Pulmonary artery endothelial cell (primary cell): ENCODE measurements at regions not wholly inside any gene's neighbourhood (a gene's known extent, or its start where the extent isn't known, plus 50 kb on each side); places are given as distances from the start of the nearest gene placed in this dataset.

ENCODE experiments used
- DNase-seq: peaks from one replicate; pipeline ENCODE4 v3.0.0-alpha.2; 2011; ENCODE audit warnings: low read depth, low spot score

DNA sequence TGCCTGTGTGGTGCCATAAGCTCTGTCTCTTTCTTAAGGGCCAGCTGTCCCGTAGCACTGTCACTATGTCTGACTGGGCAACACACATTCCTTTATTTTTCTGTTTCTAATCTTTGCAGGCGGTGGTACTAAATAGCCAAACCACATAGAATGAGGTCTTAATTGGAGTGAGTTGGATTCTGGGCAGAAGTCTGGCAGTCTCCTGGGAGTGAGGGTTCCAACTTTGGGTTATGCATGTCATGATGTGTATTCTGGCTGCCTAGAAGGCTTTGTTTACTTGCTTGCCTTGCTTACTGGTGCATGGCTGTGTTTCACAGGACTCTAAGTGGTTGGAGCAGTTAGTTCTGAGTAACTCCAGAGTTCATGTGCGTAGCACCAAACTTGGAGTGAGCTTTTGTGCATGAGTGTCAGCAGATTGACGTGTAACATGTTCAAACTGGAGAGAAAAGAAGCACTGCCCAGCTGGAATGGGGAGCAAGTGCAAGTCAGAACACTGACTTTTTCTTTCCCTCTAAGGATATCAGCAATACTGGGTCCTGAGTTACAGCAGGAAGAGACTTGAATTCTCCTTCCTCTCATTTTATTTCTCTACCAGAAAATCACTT lies 185.8 kb downstream of the PCSK1 start:
- DNase-seq, result no peak

DNA sequence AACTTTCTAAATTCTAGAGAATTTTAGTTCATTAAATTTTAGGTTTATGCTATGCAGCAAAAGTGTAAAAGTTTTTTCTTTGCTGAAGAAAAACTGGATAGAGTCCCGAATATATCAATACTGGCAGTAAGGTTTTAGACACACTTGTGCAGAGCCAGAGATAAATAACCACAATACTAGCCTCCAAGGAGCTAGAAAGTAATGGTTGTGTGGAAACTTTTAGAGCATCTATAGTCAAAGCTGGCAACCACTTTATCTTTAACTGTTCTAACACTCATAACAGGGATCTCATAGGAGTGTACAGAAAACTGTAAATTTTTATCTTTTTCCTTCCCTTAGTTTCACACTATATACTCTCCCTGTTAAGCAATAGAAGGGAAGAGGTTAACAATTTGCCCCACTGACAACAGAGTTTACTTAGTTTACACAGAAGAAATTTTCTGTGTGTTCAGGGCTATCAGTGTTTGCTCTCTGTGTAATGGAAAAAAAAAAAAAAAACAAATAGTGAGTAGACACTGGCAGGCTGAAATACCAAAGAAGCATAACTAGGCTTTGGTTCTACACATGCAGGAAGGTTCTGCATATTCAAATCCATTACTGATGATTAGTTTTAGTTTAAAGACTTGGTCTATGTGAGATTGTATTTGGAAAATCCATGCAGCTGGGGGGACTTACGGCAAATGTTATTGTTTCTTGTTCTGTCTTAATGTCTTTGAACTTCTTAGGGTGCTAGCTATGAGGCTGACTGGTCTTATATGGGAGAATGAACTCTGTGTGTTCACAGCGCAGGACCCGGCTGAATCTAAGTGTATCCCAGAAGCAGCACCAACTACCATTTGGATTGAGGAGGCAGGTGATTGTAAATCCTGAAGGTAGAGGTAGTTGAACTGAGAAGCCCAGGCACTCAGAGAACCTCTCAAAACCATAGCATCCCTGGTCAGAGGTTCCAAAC lies 187.6 kb downstream of the PCSK1 start:
- no peak for DNase-seq

DNA sequence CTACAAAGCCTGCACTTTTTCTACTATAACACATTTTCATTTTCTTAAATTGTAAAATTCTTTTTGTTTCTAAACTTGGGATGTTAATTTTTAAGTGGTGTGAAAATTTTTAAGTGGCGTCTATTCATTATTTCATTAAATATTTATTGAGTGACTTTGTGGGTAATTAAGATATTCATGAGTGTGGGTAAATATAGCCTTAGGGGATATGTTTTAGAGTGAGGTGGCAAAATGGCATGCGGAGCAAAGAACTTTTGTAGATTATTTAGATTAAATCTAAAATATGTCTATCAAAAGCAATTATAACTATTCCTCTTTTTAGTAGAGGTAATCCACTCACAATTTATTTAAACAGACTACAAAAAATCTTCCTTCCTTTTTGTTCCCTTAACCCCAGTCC lies 188.4 kb downstream of the PCSK1 start:
- no peak for DNase-seq

DNA sequence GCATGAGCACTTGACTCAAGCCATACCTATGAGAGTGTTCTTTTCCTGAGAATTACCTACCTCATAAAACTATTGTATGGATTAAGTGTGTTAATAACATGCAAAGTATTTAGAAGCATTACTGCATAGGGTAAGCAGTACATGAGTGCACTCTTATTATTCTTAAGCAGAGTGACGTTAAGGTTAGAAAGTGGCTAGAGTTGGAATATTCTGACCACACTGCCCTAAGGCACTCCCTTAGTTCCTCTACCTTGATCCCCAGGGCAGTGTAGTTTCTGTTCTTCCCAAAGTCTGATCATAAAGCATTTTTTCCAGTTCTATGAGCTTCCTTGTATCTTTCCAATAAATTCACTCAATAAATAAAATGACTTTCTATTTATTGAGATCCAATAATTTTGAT lies 189.2 kb downstream of the PCSK1 start:
- DNase-seq, result no peak

DNA sequence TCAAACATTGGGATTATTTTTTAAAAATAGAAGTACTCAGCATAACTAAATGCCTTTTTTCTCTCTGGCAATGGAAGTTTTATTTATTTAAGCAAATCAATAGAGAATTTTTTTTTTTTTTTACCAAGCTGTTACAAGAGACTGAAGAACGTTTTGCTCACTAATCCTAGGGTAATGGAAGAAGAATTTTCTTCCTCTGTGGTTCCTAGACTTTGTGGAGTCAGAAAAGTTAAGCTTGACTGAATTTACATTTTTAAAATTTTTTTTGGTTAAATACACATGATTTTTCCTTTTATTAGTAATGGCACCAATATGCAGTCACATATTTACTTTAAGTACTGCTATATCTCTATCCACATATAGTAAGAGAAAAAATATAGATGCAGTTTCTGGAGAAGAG lies 189.8 kb downstream of the PCSK1 start:
- no peak for DNase-seq

DNA sequence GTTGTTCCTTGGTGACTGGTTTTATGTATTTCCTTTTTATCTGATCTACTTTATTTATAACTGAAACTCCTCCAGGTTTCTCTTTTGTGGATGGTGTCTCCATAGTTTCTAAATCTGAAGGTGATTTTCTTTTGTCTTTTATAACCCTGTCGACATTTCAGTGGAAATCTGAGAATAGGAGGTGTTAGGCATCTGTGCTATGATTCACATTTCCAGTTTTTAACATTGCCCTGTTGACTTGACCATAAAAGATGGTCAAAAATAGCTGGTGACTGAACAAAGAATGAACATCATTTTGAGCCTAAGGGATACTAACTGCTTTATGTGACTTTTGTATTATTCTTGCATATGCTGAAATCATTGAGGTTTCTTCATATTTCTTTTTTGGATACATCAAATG lies 190.5 kb downstream of the PCSK1 start:
- DNase-seq, result no peak

DNA sequence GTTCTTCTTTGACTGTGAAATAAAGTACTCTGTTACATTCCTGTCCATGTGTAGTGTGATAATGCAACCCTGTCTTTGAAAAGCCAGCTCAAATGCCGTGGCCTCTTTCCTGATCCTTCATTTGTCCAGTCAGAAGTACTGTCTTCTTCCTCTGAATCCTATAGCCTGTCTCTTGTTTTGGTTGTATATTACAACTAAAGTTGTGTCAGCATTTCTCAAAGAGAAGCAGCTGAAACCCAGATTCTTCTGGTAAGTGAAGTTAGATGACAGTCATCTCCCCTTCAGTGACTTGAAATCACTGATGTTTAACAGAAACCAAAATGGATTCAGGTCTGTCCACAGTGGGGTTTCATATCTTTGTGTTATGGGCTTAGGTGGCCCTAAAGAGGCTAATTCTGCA lies 196.2 kb downstream of the PCSK1 start:
- no peak for DNase-seq

DNA sequence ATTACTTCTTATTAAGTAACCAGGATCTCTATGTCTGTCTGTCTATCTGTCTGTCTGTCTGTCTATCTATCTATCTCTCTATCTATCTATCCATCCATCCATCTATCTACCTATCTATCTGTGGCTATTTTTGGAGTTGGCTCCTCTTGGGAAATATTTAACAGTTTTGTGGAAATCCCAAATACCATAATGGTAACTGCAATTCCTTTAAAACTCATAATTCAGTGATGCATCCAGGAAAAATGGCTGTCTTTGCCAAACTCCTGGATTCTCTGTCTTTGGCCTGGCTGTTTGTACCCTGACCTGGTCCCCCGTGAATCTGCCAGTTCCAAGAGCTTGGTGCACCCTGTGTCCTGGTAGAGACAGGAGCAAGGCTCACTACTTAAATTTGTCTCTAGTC lies 197.0 kb downstream of the PCSK1 start:
- DNase-seq, result no peak

DNA sequence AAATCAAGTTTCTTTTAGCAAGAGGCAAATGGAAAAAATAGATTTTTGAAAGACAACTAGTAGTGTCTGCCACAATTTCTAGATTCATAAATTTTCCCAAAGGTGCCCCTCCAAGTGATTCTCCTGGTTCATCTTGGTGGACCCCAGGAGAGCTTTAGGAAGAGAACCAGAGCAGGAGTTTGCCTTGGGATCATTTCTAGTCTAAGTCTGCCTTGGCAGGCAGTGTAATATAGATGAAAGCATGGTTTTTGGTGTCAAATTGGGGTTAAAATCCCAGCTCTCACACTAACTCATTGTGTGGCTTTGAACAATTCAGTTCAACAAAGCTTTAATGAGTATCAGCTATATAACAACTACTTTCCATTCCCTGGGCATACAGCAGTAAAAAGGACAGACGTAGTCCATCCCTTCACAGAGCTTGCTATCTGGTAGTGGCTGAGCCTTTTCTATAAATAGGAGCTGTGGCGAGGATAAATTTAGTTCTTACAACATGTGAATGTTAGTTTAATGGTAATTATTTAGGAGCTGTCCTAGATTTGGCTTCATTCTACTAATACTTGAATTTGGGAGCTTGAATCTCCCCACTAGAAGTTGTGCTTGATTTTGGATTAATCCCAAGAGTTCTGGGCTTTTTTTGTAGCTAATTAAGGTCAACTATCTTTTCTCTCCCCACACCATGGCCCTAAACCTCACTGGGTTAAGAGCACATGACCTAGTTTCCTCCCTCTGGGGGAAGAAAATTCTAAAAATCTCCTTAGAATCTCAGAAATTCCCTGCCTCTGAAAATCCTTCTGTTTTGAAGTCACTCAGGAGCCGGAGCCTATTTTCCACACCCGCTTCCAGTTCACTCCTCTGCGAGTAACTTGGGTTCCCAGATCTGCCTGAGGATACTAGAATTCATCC lies 197.8 kb downstream of the PCSK1 start:
- DNase-seq, result no peak

DNA sequence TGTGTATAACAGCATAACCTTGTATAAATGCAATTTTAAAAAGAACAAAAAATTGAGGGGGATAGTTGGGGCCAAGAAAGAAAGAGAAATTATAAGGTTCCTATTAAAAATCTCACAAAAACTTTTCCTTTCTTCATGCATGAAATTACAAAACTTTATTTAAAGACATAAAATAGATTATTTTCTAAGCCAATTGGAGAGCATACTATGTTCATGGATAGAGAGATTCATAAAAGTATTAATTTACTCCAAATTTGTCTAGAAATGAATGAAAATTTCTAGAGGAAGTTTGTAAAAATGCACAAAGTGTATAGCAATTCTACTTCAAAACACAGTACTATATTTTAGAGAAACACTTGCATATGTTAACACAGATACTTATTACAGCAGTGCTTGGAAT lies 200.4 kb downstream of the PCSK1 start:
- DNase-seq, result no peak

DNA sequence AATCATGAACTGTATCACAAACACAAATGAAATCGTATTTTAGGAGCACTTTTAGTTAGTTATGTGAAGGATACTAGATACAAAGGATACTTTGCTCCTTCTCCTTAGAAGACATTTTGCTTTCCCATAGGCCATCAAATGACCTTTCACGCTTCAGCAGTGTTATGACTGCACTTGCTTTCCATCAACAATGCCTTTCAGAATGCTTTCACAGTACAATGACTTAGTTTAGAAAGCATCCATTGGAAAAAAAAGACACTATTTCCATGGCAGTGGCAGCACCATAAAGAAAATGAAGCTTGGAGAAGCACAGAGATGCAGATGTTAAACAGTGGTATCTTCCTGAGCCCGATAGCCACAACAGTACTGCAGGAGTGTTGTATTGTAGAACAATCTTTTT lies 203.9 kb downstream of the PCSK1 start:
- no peak for DNase-seq

DNA sequence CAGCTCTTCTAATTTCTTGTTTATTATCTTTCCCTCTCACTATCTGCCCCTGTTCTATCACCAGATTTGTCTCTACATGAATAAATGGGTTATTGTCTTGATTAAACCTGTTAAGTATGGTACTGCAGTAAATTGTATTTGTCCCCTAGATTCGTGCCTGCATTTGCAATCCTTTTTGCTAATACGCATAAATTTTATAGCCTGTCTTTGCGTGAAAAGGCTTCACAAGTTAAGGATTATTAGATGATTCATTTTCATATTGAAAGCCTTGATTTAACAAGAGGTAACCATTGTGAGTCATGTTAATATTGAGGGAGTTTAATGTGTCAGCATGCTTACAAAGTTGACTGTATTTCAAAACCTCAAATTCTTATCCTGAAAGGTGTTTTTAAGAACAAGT lies 204.6 kb downstream of the PCSK1 start:
- no peak for DNase-seq

DNA sequence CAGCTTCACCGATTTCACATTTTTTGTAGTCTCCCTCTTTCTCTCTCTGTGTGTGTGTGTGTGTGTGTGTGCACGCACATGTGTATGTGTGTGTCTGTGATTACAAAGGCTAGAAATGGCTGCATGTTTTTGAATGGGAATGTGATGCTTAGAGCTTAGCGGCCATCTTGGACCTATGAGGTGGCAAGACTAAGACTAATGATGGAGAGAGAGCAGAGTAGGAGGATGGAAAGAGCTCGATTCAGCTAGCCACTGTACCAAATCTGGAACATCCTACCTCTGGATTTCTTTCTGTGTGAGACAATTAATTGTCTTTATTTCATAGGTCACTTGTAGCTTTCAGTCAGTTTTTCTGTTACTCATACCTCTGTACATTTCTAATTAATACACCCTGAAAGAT lies 205.1 kb downstream of the PCSK1 start:
- DNase-seq, result no peak

DNA sequence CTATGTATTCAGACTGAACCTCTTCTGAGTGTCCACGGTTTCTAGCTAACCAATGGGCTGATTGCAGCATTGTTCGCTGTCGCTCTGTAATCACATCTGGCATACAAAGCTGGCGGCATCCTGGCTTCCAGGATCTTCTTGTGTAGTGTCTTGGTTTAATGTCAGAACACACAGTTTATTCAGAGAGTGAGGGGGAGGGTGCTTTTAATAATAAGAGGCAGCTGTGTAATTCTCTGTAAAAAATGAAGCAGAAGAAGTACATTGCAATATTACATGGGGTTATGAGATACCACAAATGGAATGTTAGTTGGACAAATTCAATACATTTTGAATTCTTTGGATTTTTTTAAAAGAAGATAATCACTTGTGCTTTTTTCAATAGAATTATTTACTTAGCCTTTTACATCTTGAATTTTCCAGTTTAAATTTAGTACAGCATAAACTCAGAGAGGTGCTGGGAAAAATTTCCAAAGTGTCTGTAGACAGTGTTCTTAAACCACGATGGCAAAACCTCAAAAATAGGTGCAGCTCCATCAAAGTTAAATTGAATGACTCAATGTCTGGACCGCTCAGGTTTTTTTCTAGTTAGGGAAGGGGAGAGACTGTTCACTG lies 206.0 kb downstream of the PCSK1 start:
- no peak for DNase-seq

DNA sequence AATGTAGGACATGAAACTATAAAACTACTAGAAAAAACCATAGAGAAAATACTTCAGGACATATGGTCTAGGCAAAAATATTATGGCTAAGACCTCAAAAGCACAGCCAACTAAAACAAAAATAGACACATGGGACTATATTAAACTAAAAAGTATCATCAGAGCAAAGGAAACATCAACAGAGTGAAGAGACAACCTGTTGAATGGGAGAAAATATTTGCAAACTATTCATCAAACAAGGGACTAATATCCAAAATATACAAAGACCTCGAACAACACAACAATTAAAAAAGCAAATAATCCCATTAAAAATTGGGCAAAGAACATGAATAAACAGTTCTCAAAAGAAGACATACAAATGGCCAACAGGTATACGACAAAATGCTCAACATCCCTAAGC lies 210.9 kb downstream of the PCSK1 start:
- DNase-seq, result no peak

DNA sequence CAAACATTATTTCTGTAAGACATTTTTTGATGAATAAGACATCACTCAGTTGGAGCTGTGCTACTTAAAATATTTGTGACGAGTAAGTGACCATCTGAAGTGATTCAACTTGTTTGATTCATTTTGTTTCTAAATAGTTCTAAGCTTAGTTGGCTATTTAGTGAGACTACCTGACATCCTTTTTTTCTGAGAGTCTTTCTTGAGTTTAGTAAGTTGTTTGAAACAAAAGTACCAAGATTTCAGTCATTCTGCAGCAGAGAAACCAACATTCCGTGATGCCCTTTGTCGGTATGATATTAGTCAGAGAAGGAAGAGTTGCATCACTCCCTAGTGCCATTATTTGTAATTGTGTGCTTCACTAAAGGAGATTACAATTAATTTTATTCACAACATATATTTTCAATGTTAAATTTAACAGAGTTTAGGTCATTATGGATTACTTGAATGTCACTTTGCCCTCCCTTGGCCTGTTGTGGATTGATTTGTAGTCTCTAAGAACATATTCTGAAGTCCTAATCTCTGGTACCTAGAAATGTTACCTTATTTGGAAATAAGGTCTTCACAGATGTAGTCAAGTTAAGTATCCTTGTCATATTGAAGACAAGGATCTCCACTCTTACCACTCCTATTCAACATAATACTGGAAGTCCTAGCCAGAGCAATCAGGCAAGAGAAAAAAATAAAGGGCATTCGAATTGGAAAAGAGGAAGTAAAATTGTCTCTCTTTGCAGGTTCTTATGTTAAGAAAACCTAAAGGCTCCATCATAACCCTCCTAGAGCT lies 212.2 kb downstream of the PCSK1 start:
- no peak for DNase-seq

DNA sequence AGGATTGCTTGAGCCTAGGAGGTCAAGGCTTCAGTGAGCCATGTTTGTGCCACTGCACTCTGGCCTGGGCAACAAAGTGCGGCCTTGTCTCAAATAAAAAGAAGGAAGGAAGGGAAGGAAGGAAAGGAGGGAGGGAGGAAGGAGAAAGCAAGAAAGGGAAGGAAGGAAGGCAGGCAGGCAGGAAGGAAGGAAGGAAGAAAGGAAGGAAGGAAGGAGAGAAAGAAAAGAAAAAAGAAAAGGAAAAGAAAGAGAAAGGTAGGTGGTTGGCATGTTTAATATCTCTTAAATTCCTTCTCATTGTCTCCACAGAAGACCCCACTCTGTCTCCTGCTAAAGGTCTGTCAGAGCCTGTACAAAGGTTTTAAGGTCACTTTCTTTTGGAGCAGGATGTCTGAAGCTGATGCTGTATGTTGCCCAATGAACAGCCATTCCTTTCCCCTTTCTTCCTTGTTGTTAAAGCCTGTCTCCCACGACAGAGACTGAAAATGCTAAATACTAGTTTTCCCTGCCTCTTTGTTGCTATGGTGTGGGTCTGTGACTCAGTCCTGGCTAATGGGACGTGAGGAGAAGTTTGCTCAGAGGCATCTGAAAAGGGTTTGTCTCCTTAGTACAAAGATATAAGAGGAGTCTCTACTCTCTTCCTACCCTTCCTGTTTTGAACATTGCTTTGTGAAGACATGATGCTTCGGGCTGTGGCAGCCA lies 213.3 kb downstream of the PCSK1 start:
- DNase-seq, result no peak

DNA sequence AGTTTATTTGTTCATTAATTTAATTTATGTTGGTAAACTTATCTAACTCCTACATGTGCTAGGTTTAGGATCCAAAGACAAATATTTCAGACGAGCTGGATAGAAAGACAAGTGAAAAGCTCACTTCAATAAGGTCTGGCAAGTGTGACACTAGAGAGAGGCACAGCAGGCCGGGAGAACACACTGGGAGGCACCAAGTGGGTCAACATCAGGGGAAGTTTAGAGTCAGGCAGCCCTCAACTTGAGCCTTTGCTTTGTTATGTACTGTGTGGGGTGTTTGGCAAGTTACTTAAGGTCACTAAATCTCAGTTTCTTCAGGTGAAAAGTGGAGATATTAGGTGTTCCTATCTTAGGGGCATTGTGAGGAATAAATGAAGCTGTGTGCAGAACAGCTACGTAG lies 214.4 kb downstream of the PCSK1 start:
- DNase-seq, result no peak

DNA sequence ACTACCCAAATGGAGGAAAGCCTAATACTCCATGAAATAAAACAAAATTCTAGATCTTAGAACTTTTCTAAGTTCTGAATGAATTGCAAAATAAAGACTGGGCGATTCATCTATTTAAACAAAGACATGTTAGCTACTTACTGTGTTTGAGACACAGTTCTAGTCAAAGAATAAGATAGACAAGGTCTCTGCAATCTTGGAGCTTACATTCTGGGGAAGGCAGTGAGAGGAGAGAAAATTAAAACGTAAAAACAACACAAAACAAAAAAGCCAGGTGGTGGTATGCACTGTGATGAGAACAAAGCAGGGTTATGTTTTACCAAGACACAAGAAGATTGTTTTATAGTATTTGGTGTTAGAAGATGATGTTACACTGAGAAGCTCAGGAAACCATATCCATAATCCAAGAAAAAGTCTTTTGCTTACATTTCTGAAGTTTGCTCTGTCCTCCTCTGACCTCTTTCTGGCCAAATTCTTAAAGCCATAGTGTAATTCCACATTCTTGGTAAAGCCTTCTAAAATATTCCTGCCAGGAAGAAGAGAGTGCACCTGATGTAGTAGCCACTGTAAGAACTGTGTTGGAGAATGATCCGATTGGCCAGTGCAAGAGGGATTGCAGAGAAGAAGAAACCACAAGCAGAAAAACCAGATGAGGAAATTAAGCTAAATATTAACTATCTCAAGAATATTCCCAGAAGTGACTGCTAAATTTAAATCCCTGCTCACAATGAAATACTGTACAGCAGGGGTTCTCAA lies 218.4 kb downstream of the PCSK1 start:
- DNase-seq, result no peak

DNA sequence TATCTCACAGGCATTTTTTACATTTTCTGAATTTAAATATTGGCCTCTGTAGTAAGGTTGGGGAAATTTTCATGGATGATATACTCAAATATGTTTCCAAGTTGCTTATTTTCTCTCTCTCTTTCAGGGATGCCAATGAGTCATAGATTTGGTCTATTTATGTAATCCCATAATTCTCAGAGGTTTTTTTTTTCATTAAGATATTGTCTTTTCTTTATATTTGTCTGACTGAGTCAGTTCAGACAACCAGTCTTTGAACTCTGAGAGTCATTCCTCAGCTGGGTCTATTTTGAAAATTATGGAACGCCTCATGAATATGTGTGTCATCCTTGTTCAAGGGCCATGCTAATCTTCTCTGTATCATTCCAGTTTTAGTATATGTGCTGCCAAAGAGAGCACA lies 223.2 kb downstream of the PCSK1 start:
- no peak for DNase-seq
